Right cardiac atrium (tissue), 5 donors: ENCODE measurements at regions not wholly inside any gene's neighbourhood (a gene's known extent, or its start where the extent isn't known, plus 50 kb on each side); places are given as distances from the start of the nearest gene placed in this dataset.

Source experiments
- ATAC-seq, 2 donors: fragments of 200-7000 bp; cut with Tn5 transposase; one replicate each; pipeline versions ENCODE4 v1.8.0 to v1.9.1; 2020; ENCODE audit warnings: moderate library complexity in 2 of 2, mild to moderate bottlenecking in 1 of 2
- DNase-seq, 3 donors: peaks; one replicate each; pipeline ENCODE4 v3.0.0-alpha.2; 2020
- H3K27ac ChIP-seq: one replicate; pipeline ENCODE4 v1.5.1; 2013; ENCODE audit warnings: mild to moderate bottlenecking, low read length, control low read depth, moderate library complexity
- H3K27me3 ChIP-seq: one replicate; pipeline ENCODE4 v1.6.1; 2013; ENCODE audit not compliant: control insufficient read depth, insufficient read depth
- H3K4me1 ChIP-seq: one replicate; pipeline ENCODE4 v1.6.1; 2013; ENCODE audit warnings: low read length; ENCODE audit not compliant: control insufficient read depth, insufficient read depth
- H3K4me3 ChIP-seq: one replicate; pipeline ENCODE4 v1.5.1; 2013; ENCODE audit warnings: low read length, control low read depth
- H3K9me3 ChIP-seq: one replicate; pipeline ENCODE4 v1.6.1; 2013; ENCODE audit warnings: low read length; ENCODE audit not compliant: control insufficient read depth
- WGBS: extraction: QIAGEN DNeasy Blood & Tissue Kit; methylation state at CpG from one replicate; pipeline ENCODE4 v1.1.7; 2013; 5-methylcytosine and 5-hydroxymethylcytosine counted together
- intact Hi-C, 4 donors: fragments of 100-400 bp; cut with DNase I; formaldehyde crosslinking; loops; one replicate each; pipeline versions ENCODE4 v1.11.0 to v1.14.0; 2022 to 2023
- donor health status: healthy with polysubstance abuse.
- donor health status: DM: no; HTN: yes; CAD: no.
- donor health status: DM: no; HTN: no; CAD: no.
- donor health status: DM: no; HTN: yes; CAD: no; lungs with severe emphysema.
- donor health status: DM: yes; HTN: yes; CAD: no.

DNA sequence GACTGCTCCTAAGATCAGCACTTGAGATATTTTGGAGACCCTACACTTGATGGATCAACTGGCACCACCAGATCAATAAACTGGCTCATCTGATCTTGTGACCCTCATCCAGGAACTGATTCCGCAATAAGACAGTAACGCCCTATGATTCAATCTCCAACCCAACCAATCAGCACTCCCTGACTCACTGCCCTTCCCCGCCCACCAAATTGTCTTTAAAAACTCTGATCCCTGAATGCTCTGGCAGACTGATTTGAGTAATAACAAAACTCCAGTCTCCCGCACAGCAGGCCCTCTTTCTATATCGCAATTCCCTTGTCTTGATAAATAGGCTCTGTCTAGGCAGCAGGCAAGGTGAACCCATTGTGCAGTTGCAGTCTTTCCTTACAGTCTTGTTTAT is 677.0 kb downstream of the LRRC70 start:
- H3K4me3 ChIP-seq, result no peak overlapping the region
- DNase-seq (no peak), ATAC-seq (no peak)
- H3K27me3 ChIP-seq, result no peaks in the 10 kb centered on the region
- H3K27ac ChIP-seq, result no peak overlapping the region
- 91% methylated on average over 5 of the region's 5 CpGs for WGBS
- no peaks in the 10 kb centered on the region for H3K4me1 ChIP-seq
- intact Hi-C loops, result no loop called here
- no peaks in the 10 kb centered on the region for H3K9me3 ChIP-seq

DNA sequence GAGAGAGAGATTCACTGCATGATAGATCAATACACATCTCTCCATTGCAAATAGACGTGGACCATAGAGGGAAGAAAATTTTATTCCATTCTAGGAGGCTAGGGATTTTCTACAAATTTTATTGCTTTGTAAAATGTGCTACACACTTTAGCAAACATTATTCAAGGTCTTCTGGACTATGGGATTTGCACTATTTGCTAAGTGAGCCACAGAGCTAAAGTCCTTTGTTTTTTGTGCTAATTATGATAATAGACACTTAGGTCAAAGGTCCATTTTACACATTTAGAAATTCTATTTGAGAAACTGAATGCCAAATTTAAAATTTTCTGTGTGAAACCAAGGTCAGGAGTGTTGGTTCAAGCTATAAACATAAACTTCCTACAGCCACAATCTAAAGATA is 672.3 kb downstream of the LRRC70 start:
- H3K27ac ChIP-seq, result no peak overlapping the region
- no peaks in the 10 kb centered on the region for H3K27me3 ChIP-seq
- intact Hi-C loops, result no loop called here
- no peak overlapping the region for H3K4me3 ChIP-seq
- no peaks in the 10 kb centered on the region for H3K9me3 ChIP-seq
- ATAC-seq (no peak), DNase-seq (no peak)
- no peaks in the 10 kb centered on the region for H3K4me1 ChIP-seq
- 78% methylated on average over 1 of the region's 1 CpG for WGBS

DNA sequence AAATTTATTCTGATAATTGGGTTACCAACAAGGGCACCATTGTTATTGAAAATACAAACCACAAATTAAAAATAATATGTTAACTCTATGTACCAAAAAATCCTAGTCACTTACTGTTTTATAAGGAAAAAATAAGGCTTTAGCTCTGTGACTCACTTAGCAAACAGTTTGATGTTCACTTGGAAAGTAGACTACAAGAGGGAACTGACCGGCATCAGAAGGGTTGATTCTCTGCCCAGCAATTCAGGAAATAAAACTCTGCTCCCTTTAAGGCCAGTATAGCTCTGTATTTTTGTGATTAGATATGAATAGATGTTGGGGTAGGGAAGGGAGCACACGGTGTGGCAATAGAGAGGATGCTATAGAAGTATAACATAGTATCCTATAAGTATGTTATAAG is 671.3 kb downstream of the LRRC70 start:
- Histone ChIP-seq H3K9me3 (no peaks in the 10 kb centered on the region), H3K27me3 (no peaks in the 10 kb centered on the region), H3K4me3 (no peak overlapping the region), H3K4me1 (no peaks in the 10 kb centered on the region), H3K27ac (no peak overlapping the region)
- DNase-seq (no peak), ATAC-seq (no peak)
- 54% methylated on average over 2 of the region's 2 CpGs for WGBS
- intact Hi-C loops, result no loop called here

DNA sequence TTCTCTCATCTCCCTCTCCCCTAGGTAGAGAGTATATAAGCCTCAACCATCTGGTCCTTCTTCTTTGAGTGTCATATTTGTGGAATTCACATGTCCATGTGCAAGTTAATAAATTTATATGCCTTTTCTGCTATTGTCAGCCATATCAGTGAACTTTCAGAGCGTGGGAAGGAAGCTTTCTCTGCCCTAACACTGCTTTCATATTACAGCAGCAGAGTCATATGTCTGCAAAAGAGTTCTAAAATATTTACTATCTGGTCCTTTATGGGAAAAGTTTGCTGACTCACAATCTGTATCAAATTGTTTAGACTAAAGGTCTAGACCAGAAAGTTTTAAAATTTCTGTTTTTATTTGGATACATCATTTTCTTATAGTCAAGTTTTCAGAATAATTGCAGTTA is 669.0 kb downstream of the LRRC70 start:
- ATAC-seq (no peak), DNase-seq (no peak)
- WGBS, result 60% methylated on average over 1 of the region's 1 CpG
- Histone ChIP-seq H3K9me3 (no peaks in the 10 kb centered on the region), H3K27me3 (no peaks in the 10 kb centered on the region), H3K27ac (no peak overlapping the region), H3K4me1 (no peaks in the 10 kb centered on the region), H3K4me3 (no peak overlapping the region)
- intact Hi-C loops, result no loop called here

DNA sequence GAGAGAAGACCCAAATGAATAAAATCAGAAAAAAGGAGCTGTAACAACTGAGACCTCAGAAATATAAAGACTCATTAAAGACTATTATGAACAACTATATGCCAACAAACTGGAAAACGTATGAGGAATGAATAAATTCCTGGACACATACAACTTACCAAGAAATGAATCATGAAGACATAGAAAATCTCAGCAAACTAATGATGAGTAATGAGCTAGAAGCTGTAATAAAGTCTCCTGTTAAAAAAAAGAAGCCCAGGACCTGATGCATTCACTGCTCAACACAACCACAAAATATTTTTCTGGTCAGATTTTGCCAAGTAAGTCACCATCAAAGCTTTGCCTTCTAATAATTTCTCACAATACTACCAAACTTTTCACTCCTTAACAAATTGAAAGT is 666.7 kb downstream of the LRRC70 start:
- no peaks in the 10 kb centered on the region for H3K27me3 ChIP-seq
- no peak overlapping the region for H3K27ac ChIP-seq
- DNase-seq, result no peak
- no peak overlapping the region for H3K4me3 ChIP-seq
- H3K4me1 ChIP-seq, result no peaks in the 10 kb centered on the region
- H3K9me3 ChIP-seq, result no peaks in the 10 kb centered on the region
- intact Hi-C loops, result no loop called here
- no peak for ATAC-seq
- 71% methylated on average over 1 of the region's 1 CpG for WGBS

DNA sequence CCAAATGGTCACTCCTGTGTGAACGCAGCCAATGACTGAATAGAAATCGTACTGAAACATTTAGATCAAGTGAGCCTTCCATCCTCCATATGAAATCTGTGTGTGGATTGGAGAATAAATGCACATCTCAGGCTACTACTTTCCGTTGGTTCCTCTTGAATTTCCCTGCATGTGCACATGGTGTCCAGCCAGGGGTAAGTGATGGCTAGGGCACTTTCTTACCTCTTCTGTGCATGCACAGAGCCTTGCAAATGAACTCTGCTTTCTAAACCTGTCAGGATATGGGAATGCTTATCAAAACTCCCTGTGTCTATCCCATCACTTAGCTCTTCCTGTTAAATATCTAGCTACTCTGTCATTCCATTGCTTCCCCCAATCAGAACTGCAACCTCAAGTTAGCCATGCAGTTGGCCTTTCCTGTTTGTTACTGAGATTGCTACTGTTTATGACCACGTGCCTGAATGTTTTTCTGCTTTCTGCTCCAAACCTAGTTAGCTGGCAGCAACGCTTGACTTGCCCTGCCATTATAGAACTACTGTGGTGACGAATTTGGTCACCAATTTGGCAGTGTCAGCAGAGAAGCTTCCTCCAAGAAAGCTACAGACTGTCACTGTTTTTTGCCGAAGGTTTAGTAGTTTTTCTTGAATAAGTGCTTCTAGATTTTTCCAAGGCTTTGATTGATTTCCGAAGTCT is 661.6 kb downstream of the LRRC70 start:
- 70% methylated on average over 8 of the region's 8 CpGs for WGBS
- Histone ChIP-seq H3K27ac (no peak overlapping the region), H3K4me3 (no peak overlapping the region), H3K4me1 (no peaks in the 10 kb centered on the region), H3K9me3 (no peaks in the 10 kb centered on the region), H3K27me3 (no peaks in the 10 kb centered on the region)
- no peak for DNase-seq
- intact Hi-C loops, result no loop called here
- no peak for ATAC-seq

DNA sequence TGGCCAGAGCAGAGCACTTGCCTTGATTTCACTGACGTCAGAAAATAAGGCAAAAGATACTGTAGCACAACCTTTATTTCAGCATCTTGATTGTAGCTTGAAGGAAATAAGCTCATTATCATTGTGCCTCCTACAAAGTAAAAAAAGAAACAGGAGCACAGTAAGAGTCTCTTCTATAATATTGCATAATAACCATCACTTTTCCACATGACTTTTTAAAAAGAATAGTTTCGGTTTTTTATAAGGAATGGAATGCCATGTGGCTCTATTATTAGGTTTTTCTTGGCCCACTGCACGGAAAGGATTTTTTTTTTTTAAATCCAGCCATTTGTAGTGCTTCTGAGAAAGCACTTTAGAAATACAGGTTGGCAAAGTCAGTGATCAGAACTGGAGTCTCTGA is 655.3 kb downstream of the LRRC70 start:
- WGBS, result 24% methylated on average over 3 of the region's 3 CpGs
- Histone ChIP-seq H3K27ac (no peak overlapping the region), H3K4me3 (no peak overlapping the region), H3K9me3 (no peaks in the 10 kb centered on the region), H3K4me1 (no peaks in the 10 kb centered on the region), H3K27me3 (no peaks in the 10 kb centered on the region)
- no peak for DNase-seq
- intact Hi-C loops, result no loop called here
- ATAC-seq, result peak; percentile 49 to 67

DNA sequence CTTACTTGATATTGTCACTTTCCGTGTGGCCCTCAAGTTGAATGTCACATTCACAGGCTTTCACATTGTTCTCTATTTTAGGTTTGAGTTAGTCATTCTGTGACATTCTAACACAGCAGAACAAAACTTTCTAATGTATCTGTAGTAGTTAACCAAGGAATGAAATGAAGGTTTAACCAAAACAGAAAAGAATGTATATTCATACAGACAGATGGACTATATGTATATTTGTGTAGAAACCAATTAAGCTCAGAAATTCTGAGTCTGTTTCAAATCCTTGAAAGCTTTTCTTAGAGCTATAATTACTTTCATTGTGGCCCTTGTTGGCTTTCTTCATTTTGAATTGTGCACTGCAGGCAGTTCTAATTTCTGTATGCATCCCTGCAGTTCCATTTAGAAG is 654.7 kb downstream of the LRRC70 start:
- intact Hi-C loops, result no loop called here
- Histone ChIP-seq H3K27ac (no peak overlapping the region), H3K4me1 (no peaks in the 10 kb centered on the region), H3K27me3 (no peaks in the 10 kb centered on the region), H3K4me3 (no peak overlapping the region), H3K9me3 (no peaks in the 10 kb centered on the region)
- ATAC-seq, result no peak
- no peak for DNase-seq
- WGBS, result 52% methylated on average over 1 of the region's 1 CpG

DNA sequence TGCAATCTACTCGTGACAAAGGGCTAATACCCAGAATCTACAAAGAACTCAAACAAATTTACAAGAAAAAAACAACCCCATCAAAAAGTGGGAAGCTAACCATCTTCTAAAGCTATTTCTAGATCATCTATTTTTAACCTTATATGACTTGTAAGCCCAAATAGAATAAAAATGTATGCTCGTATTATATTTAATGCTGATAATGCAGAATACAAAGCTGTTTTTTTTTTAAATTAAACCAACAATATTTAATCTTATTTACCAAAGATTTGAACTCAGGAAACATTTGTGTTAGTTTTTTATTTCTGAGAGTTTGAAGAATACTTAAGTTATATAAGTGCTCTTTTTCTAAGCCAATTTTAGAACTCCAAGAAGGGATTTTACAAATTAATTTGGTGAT is 652.1 kb downstream of the LRRC70 start:
- intact Hi-C loops, result no loop called here
- no peak overlapping the region for H3K4me3 ChIP-seq
- H3K27ac ChIP-seq, result no peak overlapping the region
- no peaks in the 10 kb centered on the region for H3K4me1 ChIP-seq
- H3K27me3 ChIP-seq, result no peaks in the 10 kb centered on the region
- ATAC-seq, result no peak
- H3K9me3 ChIP-seq, result no peaks in the 10 kb centered on the region
- DNase-seq, result no peak
- WGBS, result 77% methylated on average over 2 of the region's 2 CpGs

DNA sequence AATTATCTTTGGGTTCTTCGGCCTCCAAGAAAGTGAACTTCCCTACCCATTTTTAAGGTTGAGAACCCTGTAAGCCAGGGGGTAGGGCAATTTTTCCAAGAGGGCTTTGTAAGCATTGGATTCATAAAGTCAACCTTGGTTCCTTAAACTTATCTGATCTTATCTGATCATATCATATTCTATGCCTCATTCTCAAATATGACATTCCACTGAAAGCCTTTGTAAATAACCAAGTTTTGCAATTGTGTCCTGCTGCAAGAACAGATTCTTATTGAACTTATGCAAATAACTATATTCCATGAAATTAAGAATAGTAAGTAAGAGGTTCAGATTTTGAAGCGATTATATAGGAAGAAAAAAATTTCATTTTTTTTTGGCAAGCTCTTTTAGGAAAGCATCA is 649.5 kb downstream of the LRRC70 start:
- intact Hi-C loops, result no loop called here
- Histone ChIP-seq H3K9me3 (no peaks in the 10 kb centered on the region), H3K4me1 (no peaks in the 10 kb centered on the region), H3K27me3 (no peaks in the 10 kb centered on the region), H3K4me3 (no peak overlapping the region), H3K27ac (no peak overlapping the region)
- DNase-seq (no peak), ATAC-seq (no peak)
- WGBS, result 94% methylated on average over 2 of the region's 2 CpGs

DNA sequence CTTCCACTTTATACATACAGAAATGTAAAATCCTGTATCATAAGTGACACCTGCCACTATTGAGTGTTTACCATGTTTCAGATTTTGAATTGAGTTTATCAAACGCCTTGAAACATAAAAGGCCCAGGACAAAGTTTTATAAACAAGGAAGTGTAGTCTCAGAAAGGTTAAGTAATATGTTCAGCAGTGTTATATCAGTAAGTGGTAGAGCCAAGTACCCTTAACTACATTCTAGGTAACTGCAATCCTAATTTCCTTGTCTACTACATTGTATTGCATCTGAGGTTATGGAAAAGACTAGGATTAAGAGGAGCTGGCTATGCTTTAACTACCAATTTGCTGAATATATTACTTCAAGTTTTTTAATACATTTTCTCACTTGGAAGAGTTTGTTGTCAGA is 641.6 kb downstream of the LRRC70 start:
- no peaks in the 10 kb centered on the region for H3K27me3 ChIP-seq
- no peak for ATAC-seq
- 81% methylated on average over 1 of the region's 1 CpG for WGBS
- H3K9me3 ChIP-seq, result no peaks in the 10 kb centered on the region
- no peaks in the 10 kb centered on the region for H3K4me1 ChIP-seq
- intact Hi-C loops, result no loop called here
- DNase-seq, result no peak
- H3K4me3 ChIP-seq, result no peak overlapping the region
- no peak overlapping the region for H3K27ac ChIP-seq

DNA sequence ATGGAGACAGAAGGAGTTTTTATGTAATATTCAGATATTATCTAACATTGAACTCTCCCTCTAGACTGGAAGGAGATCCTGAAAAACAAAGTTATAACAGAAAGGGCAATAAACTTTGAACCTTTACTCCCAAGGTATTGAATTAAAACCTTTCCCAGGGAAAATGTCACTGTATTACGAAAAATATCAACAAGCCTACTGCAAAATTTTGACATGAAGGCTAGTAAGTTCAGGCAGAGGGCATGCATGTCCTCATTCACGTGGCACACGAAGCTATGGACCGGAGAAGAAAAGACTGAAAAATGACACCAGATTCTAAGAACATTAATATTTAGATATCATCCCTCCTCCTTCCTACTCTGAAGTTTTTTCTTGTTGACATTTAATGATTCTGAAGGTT is 638.8 kb downstream of the LRRC70 start:
- ATAC-seq, result no peak
- WGBS, result 79% methylated on average over 4 of the region's 4 CpGs
- no peaks in the 10 kb centered on the region for H3K9me3 ChIP-seq

More for the DNA sequence above, 638.8 kb downstream of the LRRC70 start:
- no peak for DNase-seq
- no peaks in the 10 kb centered on the region for H3K4me1 ChIP-seq
- no peaks in the 10 kb centered on the region for H3K27me3 ChIP-seq
- H3K4me3 ChIP-seq, result no peak overlapping the region
- H3K27ac ChIP-seq, result no peak overlapping the region
- intact Hi-C loops, result no loop called here
